CD14-positive monocyte (primary cell): ENCODE measurements at regions not wholly inside any gene's neighbourhood (a gene's known extent, or its start where the extent isn't known, plus 50 kb on each side); places are given as distances from the start of the nearest gene placed in this dataset.

Experiments used
- DNase-seq, 3 donors: peaks; one replicate each; pipeline ENCODE4 v3.0.0-alpha.2; 2011 to 2022
- H2AFZ ChIP-seq: 2 replicates; pipeline ENCODE4 v1.6.0; 2012; ENCODE audit warnings: mild to moderate bottlenecking, low read depth, low read length, inconsistent platforms; ENCODE audit not compliant: insufficient read depth, poor library complexity, severe bottlenecking
- H3K27ac ChIP-seq, 2 donors: 1 replicate in 1 of 2; 2 replicates in 1 of 2; pipeline ENCODE4 v1.5.1; 2012 to 2013; ENCODE audit warnings: low read length in 2 of 2, control low read depth in 1 of 2, inconsistent platforms in 1 of 2, low read depth in 1 of 2, mild to moderate bottlenecking in 1 of 2
- H3K27me3 ChIP-seq, 2 donors: one replicate each; pipeline versions ENCODE4 v1.6.0 to v1.6.1; 2011 to 2013; ENCODE audit warnings: low read length in 2 of 2; ENCODE audit not compliant: control insufficient read depth in 2 of 2, insufficient read depth in 2 of 2
- H3K36me3 ChIP-seq, 2 donors: replicated peaks in 1 of 2; 1 replicate in 1 of 2; 2 replicates in 1 of 2; pipeline versions ENCODE4 v1.5.1 to v1.6.1; 2012 to 2013; ENCODE audit warnings: low read length in 2 of 2, control low read depth in 1 of 2, inconsistent platforms in 1 of 2, mild to moderate bottlenecking in 1 of 2; ENCODE audit not compliant: insufficient read depth in 2 of 2, control insufficient read depth in 1 of 2
- H3K4me1 ChIP-seq, 2 donors: 1 replicate in 1 of 2; 2 replicates in 1 of 2; pipeline versions ENCODE4 v1.5.1 to v1.6.1; 2012 to 2013; ENCODE audit warnings: low read length in 2 of 2, control low read depth in 1 of 2, inconsistent platforms in 1 of 2, mild to moderate bottlenecking in 1 of 2, moderate library complexity in 1 of 2; ENCODE audit not compliant: insufficient read depth in 2 of 2, control insufficient read depth in 1 of 2
- H3K4me2 ChIP-seq: replicated peaks from 2 replicates; pipeline ENCODE3; 2012; ENCODE audit warnings: low read length, moderate library complexity, mild to moderate bottlenecking; ENCODE audit not compliant: poor library complexity, severe bottlenecking; ENCODE audit errors: extremely low read depth
- H3K4me3 ChIP-seq, 3 experiments: fragments of 200-600 bp in 1 of 3; sonication (generic) in 1 of 3; replicated peaks in 1 of 3; 1 replicate in 2 of 3; 2 replicates in 1 of 3; pipeline ENCODE4 v1.5.1; 2011 to 2013; ENCODE audit warnings: low read length in 3 of 3, mild to moderate bottlenecking in 3 of 3, control low read depth in 2 of 3, low read depth in 2 of 3, inconsistent platforms in 1 of 3, moderate library complexity in 1 of 3
- H3K79me2 ChIP-seq: 2 replicates; pipeline ENCODE4 v1.6.0; 2012; ENCODE audit warnings: mild to moderate bottlenecking, control low read depth, inconsistent platforms, low read length, moderate library complexity; ENCODE audit not compliant: insufficient read depth
- H3K9ac ChIP-seq: 2 replicates; pipeline ENCODE4 v1.6.0; 2017; ENCODE audit warnings: low read length, mild to moderate bottlenecking; ENCODE audit not compliant: insufficient read depth, poor library complexity, severe bottlenecking
- H3K9me3 ChIP-seq, 2 donors: replicated peaks in 1 of 2; 1 replicate in 1 of 2; 2 replicates in 1 of 2; pipeline versions ENCODE4 v1.5.1 to v1.6.1; 2012 to 2013; ENCODE audit warnings: low read length in 2 of 2, control low read depth in 1 of 2; ENCODE audit not compliant: control insufficient read depth in 1 of 2, insufficient read depth in 1 of 2
- H4K20me1 ChIP-seq: 2 replicates; pipeline ENCODE4 v1.6.0; 2012; ENCODE audit warnings: mild to moderate bottlenecking, low read length, control low read depth, moderate library complexity; ENCODE audit not compliant: insufficient read depth
- H3K27ac Mint-ChIP-seq, 7 donors: one replicate each; pipeline ENCODE4 v1.8.0; 2020; ENCODE audit warnings: mild to moderate bottlenecking in 7 of 7, mixed read lengths in 7 of 7, moderate library complexity in 6 of 7, inconsistent platforms in 2 of 7
- H3K27me3 Mint-ChIP-seq, 3 donors: one replicate each; pipeline ENCODE4 v1.8.0; 2021 to 2022; ENCODE audit warnings: low read depth in 3 of 3, mild to moderate bottlenecking in 3 of 3, mixed read lengths in 3 of 3, moderate library complexity in 3 of 3, inconsistent platforms in 1 of 3
- H3K36me3 Mint-ChIP-seq, 2 donors: one replicate each; pipeline ENCODE4 v1.8.0; 2020; ENCODE audit warnings: mixed read lengths in 2 of 2, inconsistent platforms in 1 of 2, mild to moderate bottlenecking in 1 of 2
- H3K4me1 Mint-ChIP-seq: one replicate; pipeline ENCODE4 v1.8.0; 2020; ENCODE audit warnings: mild to moderate bottlenecking, mixed read lengths
- H3K4me3 Mint-ChIP-seq, 2 donors: one replicate each; pipeline ENCODE4 v1.8.0; 2020; ENCODE audit warnings: mild to moderate bottlenecking in 2 of 2, mixed read lengths in 2 of 2, moderate library complexity in 1 of 2
- H3K9me3 Mint-ChIP-seq, 7 donors: one replicate each; pipeline ENCODE4 v1.8.0; 2020 to 2022; ENCODE audit warnings: mixed read lengths in 7 of 7, mild to moderate bottlenecking in 6 of 7, moderate library complexity in 6 of 7, inconsistent platforms in 2 of 7
- WGBS: methylation state at CpG from one replicate; pipeline ENCODE4 v1.1.5; 2013; ENCODE audit warnings: missing lambda C conversion rate; ENCODE audit not compliant: insufficient coverage; 5-methylcytosine and 5-hydroxymethylcytosine counted together
- intact Hi-C, 2 donors: fragments of 100-400 bp; cut with micrococcal nuclease; formaldehyde crosslinking; loops; one replicate each; pipeline versions ENCODE4 v1.15.0 to v1.15.1; 2023
- TF ChIP-seq, protein P1 (sequence below): fragments of 200-600 bp; IDR thresholded peaks from one replicate; pipeline ENCODE4 v1.8.0; 2022; ENCODE audit warnings: antibody characterized with exemption, mild to moderate bottlenecking

DNA sequence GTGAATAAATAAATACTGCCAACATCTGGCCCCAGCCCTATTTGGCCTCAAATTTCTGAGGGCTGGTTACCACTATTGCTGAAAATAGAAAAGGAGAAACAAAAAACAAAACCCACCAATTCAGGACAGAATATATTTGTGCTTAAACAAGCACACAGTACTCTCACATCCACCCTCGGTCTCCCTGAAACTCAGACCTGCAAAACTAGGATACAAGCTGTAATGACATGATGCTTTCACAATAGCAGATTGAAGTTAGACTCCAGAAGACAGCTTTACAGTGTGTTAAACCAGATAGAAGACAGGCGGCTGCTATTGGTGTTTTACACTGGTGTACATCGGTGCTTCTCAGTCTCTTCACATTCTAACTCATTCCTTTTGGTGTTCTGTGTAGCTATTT lies 214.9 kb upstream of the DMRT1 start:
- no peaks in the 10 kb centered on the region for H3K9me3 ChIP-seq
- no peak overlapping the region for H2AFZ ChIP-seq
- DNase-seq = no peak
- peaks cover 7% of the 10 kb centered on the region in 2 donors for H3K4me1 ChIP-seq
- TF ChIP-seq, protein P1, sequence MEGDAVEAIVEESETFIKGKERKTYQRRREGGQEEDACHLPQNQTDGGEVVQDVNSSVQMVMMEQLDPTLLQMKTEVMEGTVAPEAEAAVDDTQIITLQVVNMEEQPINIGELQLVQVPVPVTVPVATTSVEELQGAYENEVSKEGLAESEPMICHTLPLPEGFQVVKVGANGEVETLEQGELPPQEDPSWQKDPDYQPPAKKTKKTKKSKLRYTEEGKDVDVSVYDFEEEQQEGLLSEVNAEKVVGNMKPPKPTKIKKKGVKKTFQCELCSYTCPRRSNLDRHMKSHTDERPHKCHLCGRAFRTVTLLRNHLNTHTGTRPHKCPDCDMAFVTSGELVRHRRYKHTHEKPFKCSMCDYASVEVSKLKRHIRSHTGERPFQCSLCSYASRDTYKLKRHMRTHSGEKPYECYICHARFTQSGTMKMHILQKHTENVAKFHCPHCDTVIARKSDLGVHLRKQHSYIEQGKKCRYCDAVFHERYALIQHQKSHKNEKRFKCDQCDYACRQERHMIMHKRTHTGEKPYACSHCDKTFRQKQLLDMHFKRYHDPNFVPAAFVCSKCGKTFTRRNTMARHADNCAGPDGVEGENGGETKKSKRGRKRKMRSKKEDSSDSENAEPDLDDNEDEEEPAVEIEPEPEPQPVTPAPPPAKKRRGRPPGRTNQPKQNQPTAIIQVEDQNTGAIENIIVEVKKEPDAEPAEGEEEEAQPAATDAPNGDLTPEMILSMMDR = no peak
- no peak overlapping the region for H3K4me3 Mint-ChIP-seq
- no peaks in the 10 kb centered on the region for H3K36me3 ChIP-seq
- no peak overlapping the region for H3K27ac Mint-ChIP-seq
- no peaks in the 10 kb centered on the region for H4K20me1 ChIP-seq
- peaks cover 6% of the 10 kb centered on the region for H3K4me1 Mint-ChIP-seq
- peaks cover 0 to 5% (median 0%) of the 10 kb centered on the region in 7 donors for H3K9me3 Mint-ChIP-seq
- H3K9ac ChIP-seq = no peak overlapping the region
- no peaks in the 10 kb centered on the region for H3K27me3 ChIP-seq
- H3K4me3 ChIP-seq = no peak overlapping the region
- H3K79me2 ChIP-seq = no peaks in the 10 kb centered on the region
- intact Hi-C loops = loop anchor here (10.0 kb wide), 1 partner anchor 58 kb away; no protein-coding TSS in a partner anchor
- no peak overlapping the region for H3K27ac ChIP-seq
- WGBS = no CpG with 5 or more reads among the region's 3 CpGs
- no peaks in the 10 kb centered on the region for H3K36me3 Mint-ChIP-seq
- H3K4me2 ChIP-seq = no peak overlapping the region
- peaks cover 0 to 9% (median 3%) of the 10 kb centered on the region in 3 donors for H3K27me3 Mint-ChIP-seq

DNA sequence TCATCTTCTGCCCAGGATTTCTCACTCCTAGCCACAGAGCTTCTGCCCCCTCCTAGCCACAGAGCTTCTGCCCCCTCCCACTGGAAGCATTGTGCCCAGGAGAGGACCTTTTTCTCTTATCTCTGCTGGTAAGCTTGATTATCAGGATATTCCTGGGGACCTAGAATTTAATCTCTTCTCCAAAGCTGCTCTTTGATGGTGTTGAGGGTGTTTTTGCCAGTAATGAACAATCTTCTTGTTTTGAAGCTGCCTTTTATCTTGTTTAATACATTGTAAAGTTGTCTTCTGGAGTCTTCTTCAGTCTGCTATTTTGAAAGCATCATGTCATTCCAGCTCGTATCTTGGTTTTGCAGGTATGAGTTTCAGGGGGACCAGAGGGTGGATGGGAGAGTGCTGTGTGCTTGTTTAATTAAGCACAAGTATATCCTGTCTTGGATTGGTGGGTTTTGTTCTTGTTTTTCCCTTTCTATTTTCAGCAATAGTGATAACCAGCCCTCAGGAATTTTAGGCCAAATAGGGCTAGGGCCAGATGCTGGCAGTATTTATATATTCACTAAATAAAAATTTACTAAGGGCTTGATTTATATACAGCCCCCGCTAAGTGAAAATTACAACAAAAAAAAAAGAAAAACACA lies 214.0 kb upstream of the DMRT1 start:
- H3K27ac ChIP-seq = no peak overlapping the region
- no peaks in the 10 kb centered on the region for H3K79me2 ChIP-seq
- H3K9me3 ChIP-seq = no peaks in the 10 kb centered on the region
- H3K9me3 Mint-ChIP-seq = peaks cover 0 to 5% (median 0%) of the 10 kb centered on the region in 7 donors
- intact Hi-C loops = loop anchor here (10.0 kb wide), 1 partner anchor 57 kb away; no protein-coding TSS in a partner anchor
- H3K27me3 ChIP-seq = no peaks in the 10 kb centered on the region
- no peak overlapping the region for H3K4me3 Mint-ChIP-seq
- no peak overlapping the region for H3K4me2 ChIP-seq
- no CpG with 5 or more reads among the region's 2 CpGs for WGBS
- H3K36me3 ChIP-seq = no peaks in the 10 kb centered on the region
- no peaks in the 10 kb centered on the region for H3K4me1 ChIP-seq
- no peak for DNase-seq
- no peak overlapping the region for H3K27ac Mint-ChIP-seq
- no peak overlapping the region for H2AFZ ChIP-seq
- H3K36me3 Mint-ChIP-seq = no peaks in the 10 kb centered on the region
- TF ChIP-seq, protein P1 = no peak
- peaks cover 0 to 7% (median 3%) of the 10 kb centered on the region in 3 donors for H3K27me3 Mint-ChIP-seq
- H3K4me3 ChIP-seq = no peak overlapping the region
- no peaks in the 10 kb centered on the region for H3K4me1 Mint-ChIP-seq
- no peaks in the 10 kb centered on the region for H4K20me1 ChIP-seq
- no peak overlapping the region for H3K9ac ChIP-seq
